GM12873 (cell line): ENCODE measurements at regions not wholly inside any gene's neighbourhood (a gene's known extent, or its start where the extent isn't known, plus 50 kb on each side); places are given as distances from the start of the nearest gene placed in this dataset.

Experiments
- CTCF ChIP-seq: IDR thresholded peaks from 2 replicates; pipeline ENCODE4 v1.5.1; 2012; ENCODE audit warnings: low read depth, mild to moderate bottlenecking, moderate library complexity, low read length, control low read depth; ENCODE audit not compliant: insufficient read depth; ENCODE audit errors: missing control alignments

DNA sequence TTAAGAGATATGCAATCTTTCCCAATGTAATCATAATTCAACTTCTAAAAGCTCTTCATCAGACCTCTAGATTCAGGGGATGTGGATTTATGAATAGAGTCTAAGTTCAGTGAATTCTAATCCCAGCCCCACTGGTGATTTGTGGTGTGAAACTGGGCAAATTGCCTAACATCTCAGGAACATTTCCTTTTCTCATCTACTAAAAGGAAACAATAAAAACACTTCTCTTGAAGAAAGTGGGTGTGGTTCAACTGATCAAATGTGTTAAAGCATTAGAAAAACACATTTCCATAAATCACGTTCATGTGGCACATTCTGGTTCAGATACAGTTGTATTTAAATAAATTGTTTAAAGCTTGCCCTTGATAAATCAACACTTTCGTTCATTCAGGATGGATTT, 631.7 kb upstream of the CDH6 start:
- no peak for TF ChIP-seq CTCF

GRCh38 chr5:30551618-30552017, 641.9 kb upstream of the CDH6 start:
- TF ChIP-seq CTCF = no peak

DNA sequence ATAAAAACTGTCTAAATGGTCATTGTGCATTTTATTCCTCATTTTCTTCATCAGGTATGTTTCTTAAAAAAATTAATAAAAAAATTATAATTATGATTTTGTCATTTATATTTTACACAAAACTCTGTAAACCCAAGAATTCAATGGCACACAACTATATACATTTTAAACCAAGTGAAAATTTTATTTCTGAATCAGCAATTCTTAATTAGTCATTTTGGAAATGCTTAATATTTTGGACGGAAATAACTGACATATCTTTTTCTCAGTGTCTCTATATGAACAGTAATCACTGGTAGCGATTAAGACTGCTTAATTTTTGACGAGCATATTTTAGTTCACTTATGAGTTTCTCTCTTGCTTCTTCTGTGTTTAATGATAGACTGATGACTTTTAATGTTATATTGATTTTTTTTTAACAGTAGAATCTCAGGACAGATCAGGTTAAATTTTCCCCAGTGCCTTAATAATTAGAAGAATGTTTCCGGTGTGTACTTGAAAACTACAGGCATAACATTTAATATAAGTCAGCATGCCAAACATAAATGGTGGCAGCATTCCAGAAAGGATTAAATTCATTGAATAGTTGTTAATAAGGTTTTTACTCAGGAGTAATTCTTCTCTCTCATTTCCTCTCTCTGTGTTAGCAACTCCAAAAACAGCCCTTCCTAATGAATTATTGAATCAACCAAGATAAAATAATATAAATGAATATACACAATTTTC, 644.7 kb upstream of the CDH6 start:
- TF ChIP-seq CTCF = no peak

- TF ChIP-seq CTCF = no peak
Observed at GRCh38 chr5:30540150-30540549, 653.3 kb upstream of the CDH6 start.

DNA sequence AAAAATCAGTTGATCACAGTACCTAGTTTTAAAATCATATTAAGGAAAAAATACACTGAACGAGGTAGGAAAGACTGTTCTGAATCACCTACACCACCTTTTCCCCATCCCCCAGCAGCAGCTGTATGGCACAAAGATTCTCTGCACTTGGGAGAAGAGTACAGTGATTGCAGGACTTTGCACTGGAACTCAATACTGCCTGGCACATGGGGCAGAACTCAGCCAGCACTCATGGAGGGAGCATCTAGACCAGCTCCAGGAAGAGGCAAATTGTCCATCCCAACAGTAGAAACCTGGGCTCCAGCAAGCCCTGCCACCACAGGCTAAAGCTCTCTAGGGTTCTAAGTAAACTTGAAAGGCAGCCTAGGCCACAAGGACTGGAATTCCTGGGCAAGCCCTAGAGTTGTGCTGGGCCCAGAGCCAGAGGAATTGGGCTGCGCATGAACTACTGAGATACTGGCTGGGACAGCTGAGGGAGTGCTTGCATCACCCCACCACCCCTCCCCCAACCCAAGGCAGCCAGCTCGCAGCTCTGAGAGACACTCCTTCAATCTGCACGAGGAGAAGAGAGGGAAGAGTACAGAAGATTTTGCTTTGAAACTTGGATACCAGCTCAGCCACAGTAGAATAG, 654.4 kb upstream of the CDH6 start:
- TF ChIP-seq CTCF = no peak

DNA sequence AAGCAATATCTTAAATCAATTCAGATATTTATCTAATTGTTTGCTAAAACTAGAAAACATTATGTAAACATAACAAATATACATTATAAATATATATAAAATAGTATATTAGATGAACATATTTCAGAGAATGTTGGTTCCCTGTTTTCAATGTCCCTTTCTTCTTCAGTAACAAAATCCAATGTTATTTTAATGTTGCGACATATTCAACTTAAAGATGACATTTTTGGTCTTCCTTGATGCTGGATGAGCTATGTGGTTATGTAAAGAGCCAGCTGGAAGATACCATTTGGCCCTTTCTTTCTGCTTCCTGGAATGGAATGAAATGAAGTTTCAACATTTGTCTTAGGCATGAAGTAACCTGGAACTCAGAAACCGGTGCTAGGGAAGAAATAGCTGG, 668.1 kb upstream of the CDH6 start:
- TF ChIP-seq CTCF = no peak

- no peak for TF ChIP-seq CTCF
Observed at GRCh38 chr5:30524428-30524827, 669.1 kb upstream of the CDH6 start.
